GM12878 (cell line): ENCODE measurements at regions not wholly inside any gene's neighbourhood (a gene's known extent, or its start where the extent isn't known, plus 50 kb on each side); places are given as distances from the start of the nearest gene placed in this dataset.

Experiments used
- EZH2 ChIP-seq: IDR thresholded peaks from 2 replicates; pipeline ENCODE4 v1.6.1; 2012; ENCODE audit warnings: low read depth, mild to moderate bottlenecking, control low read depth, inconsistent platforms, low read length, borderline replicate concordance; ENCODE audit not compliant: control insufficient read depth
- POLR2A ChIP-seq: IDR thresholded peaks from 2 replicates; pipeline ENCODE4 v1.6.1; 2011; ENCODE audit warnings: low read depth, mild to moderate bottlenecking, low read length
- TF ChIP-seq, protein P1 (sequence below), 3 experiments: IDR thresholded peaks in 2 of 3; conservative IDR thresholded peaks in 1 of 3; 2 replicates each; pipeline ENCODE4 v1.5.1; 2011; ENCODE audit warnings: low read depth in 3 of 3, low read length in 3 of 3, mild to moderate bottlenecking in 3 of 3, control low read depth in 2 of 3, moderate library complexity in 2 of 3, inconsistent platforms in 1 of 3, mixed read lengths in 1 of 3; ENCODE audit not compliant: control insufficient read depth in 2 of 3, insufficient read depth in 1 of 3; ENCODE audit errors: extremely low read depth in 1 of 3

GRCh38 chr6:94464018-94464510, 1044.7 kb upstream of the EPHA7 start:
- TF ChIP-seq, protein P1, sequence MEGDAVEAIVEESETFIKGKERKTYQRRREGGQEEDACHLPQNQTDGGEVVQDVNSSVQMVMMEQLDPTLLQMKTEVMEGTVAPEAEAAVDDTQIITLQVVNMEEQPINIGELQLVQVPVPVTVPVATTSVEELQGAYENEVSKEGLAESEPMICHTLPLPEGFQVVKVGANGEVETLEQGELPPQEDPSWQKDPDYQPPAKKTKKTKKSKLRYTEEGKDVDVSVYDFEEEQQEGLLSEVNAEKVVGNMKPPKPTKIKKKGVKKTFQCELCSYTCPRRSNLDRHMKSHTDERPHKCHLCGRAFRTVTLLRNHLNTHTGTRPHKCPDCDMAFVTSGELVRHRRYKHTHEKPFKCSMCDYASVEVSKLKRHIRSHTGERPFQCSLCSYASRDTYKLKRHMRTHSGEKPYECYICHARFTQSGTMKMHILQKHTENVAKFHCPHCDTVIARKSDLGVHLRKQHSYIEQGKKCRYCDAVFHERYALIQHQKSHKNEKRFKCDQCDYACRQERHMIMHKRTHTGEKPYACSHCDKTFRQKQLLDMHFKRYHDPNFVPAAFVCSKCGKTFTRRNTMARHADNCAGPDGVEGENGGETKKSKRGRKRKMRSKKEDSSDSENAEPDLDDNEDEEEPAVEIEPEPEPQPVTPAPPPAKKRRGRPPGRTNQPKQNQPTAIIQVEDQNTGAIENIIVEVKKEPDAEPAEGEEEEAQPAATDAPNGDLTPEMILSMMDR (IDR thresholded peaks at IDR 0.05 in 2 of 3, conservative IDR thresholded peaks at IDR 0.05 in 1 of 3; ENCODE audit: control insufficient read depth in 2 of 3, extremely low read depth in 1 of 3, insufficient read depth in 1 of 3, low read depth in 3 of 3, low read length in 3 of 3), result no peak
- no peak for TF ChIP-seq EZH2
- no peak for TF ChIP-seq POLR2A
